DMS53 (cell line): ENCODE measurements at regions not wholly inside any gene's neighbourhood (a gene's known extent, or its start where the extent isn't known, plus 50 kb on each side); places are given as distances from the start of the nearest gene placed in this dataset.
"Not testable (repeated sequence)": the region's sequence is repeated elsewhere in the genome, so short reads cannot be mapped to it uniquely, and the experiment has no call there.

ENCODE experiments used
- DNase-seq: peaks from one replicate; lab custom pipeline; 2025; lab: John Stamatoyannopoulos, UW

GRCh38 chr20:51185861-51186260 lies 163.0 kb upstream of the KCNG1 start:
- DNase-seq: no peak

- no peak for DNase-seq
Observed at GRCh38 chr20:51185277-51185676, 162.4 kb upstream of the KCNG1 start.

- no peak for DNase-seq
Observed at GRCh38 chr20:51184289-51184688, 161.4 kb upstream of the KCNG1 start.

GRCh38 chr20:51183451-51183850 lies 160.5 kb upstream of the KCNG1 start:
- no peak for DNase-seq

- no peak for DNase-seq
Observed at GRCh38 chr20:51182571-51182970, 159.7 kb upstream of the KCNG1 start.

- no peak for DNase-seq
Observed at GRCh38 chr20:51178153-51178552, 155.2 kb upstream of the KCNG1 start.

- no peak for DNase-seq
Observed at GRCh38 chr20:51176876-51177275, 154.0 kb upstream of the KCNG1 start.

- no peak for DNase-seq
Observed at GRCh38 chr20:51176446-51176845, 153.5 kb upstream of the KCNG1 start.

- DNase-seq: no peak
Observed at GRCh38 chr20:51175724-51176123, 152.8 kb upstream of the KCNG1 start.

GRCh38 chr20:51175156-51175555 lies 152.2 kb upstream of the KCNG1 start:
- no peak for DNase-seq

- DNase-seq: no peak
Observed at GRCh38 chr20:51174536-51174935, 151.6 kb upstream of the KCNG1 start.

- no peak for DNase-seq
Observed at GRCh38 chr20:51172558-51173428, 149.9 kb upstream of the KCNG1 start.

GRCh38 chr20:51171141-51171540 lies 148.2 kb upstream of the KCNG1 start:
- DNase-seq: no peak

- DNase-seq: no peak
Observed at GRCh38 chr20:51169813-51170212, 146.9 kb upstream of the KCNG1 start.

- DNase-seq: not testable (repeated sequence)
Observed at GRCh38 chr20:51167911-51168310, 145.0 kb upstream of the KCNG1 start.

- no peak for DNase-seq
Observed at GRCh38 chr20:51166489-51166888, 143.6 kb upstream of the KCNG1 start.

GRCh38 chr20:51165131-51165530 lies 142.2 kb upstream of the KCNG1 start:
- DNase-seq: no peak

GRCh38 chr20:51164731-51165130 lies 141.8 kb upstream of the KCNG1 start:
- DNase-seq: no peak

- no peak for DNase-seq
Observed at GRCh38 chr20:51163996-51164600, 141.2 kb upstream of the KCNG1 start.

- no peak for DNase-seq
Observed at GRCh38 chr20:51162015-51162414, 139.1 kb upstream of the KCNG1 start.

GRCh38 chr20:51160821-51161220 lies 137.9 kb upstream of the KCNG1 start:
- DNase-seq: no peak

GRCh38 chr20:51159981-51160380 lies 137.1 kb upstream of the KCNG1 start:
- DNase-seq: no peak

GRCh38 chr20:51159303-51159702 lies 136.4 kb upstream of the KCNG1 start:
- no peak for DNase-seq

GRCh38 chr20:51158226-51158625 lies 135.3 kb upstream of the KCNG1 start:
- no peak for DNase-seq
